Hematopoietic multipotent progenitor cell treated with erythropoietin and hydrocortisone succinate and interleukin-3 and kit ligand, for 6 days (in vitro differentiated cells): ENCODE measurements at regions not wholly inside any gene's neighbourhood (a gene's known extent, or its start where the extent isn't known, plus 50 kb on each side); places are given as distances from the start of the nearest gene placed in this dataset.
"Not testable (repeated sequence)": the region's sequence is repeated elsewhere in the genome, so short reads cannot be mapped to it uniquely, and the experiment has no call there.

Source experiments
- DNase-seq: peaks from one replicate; pipeline ENCODE4 v3.0.0-alpha.2; 2015

DNA sequence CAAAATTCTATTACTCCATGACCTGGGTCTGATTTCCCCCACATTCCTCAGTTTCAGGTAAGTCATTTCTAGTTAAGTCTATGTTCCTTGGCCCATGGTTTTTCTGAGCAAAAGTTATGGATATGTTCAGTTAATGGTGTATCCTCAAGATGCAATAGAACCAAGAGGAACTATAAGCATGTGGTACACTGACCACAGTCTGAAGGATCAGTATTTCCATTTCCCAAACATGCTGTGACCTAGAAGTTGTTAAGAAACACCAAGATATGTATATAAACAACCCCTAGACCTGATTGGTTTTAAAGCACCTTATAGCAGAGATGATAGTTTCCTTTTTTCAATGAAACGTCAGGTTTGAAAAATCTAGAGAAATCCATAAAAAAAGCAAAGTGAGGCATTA lies 94.2 kb upstream of the ABCB5 start:
- DNase-seq, result no peak

DNA sequence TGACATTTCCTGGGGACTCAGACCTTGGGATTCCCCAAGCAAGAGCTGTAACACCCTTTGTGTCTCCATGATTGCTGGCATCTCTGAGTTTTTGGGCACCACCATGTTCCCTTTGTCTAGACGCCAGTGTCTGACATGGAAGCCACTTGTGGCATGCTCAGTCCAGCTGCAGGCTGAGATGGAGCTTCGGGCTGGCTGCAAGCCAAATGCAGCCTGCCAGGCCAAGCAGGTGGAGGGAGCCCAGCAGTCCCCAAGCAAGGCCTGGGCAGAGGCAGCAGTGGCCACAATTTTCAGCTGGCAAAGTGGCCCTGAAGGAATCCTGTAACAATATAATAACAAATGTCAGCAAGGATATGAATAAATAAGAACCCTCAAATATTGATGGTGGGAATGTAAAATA lies 86.2 kb upstream of the ABCB5 start:
- DNase-seq, result no peak

DNA sequence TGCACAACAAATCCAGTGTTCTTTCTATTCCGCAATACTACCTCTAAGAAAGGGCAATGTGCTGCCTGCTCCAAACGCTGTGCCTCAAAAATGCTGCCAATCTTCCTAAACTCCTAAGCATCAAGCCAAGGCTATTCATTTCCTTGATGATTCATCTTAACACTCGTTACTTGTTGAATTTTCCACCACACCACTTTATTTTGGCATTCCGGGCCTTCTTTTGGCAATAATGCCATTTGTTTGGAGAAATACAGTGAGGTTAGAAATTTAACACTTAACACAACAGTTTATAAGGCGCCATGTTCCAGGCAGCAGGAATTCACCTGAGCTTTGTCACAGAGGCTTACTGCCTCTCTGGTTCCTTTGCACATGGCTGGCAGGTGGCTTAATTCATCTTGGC lies 82.6 kb upstream of the ABCB5 start:
- DNase-seq, result no peak

DNA sequence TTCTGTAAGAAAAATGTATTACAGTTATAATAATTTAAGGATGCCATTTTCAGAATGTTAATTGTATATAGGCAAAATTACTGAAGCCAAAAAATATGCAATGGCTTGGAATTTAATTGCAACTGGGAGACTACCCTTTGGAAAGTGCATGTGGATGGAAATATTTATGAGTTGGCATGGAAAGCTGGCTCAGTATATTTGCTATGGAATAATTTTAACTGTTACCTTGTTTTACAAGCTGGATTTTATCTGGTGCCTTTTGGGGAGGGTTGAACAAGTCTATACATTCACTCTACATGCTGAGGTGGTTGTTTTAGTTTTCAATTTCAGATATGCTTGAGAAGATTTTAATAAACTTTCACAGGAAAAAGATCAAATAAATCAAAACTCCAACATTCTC lies 80.9 kb upstream of the ABCB5 start:
- DNase-seq, result no peak

DNA sequence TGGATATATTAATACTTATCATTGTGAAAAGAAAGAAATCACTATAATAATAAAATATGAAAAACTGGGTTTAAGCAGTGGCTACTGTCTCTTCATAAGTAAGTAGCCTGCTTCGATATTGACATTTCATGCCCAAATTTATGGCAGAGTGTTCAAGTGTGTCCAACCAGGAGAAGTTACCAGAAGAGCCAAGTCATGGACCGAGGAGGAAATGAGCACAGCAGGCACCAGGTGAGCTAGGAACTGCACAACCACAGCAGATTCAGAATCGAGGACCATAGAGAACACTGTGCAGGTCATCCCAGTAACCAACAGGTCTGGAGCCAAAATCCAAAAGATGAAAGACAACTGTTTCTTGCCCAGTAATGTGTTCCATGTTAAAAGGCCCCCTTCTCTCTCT lies 79.9 kb upstream of the ABCB5 start:
- no peak for DNase-seq

DNA sequence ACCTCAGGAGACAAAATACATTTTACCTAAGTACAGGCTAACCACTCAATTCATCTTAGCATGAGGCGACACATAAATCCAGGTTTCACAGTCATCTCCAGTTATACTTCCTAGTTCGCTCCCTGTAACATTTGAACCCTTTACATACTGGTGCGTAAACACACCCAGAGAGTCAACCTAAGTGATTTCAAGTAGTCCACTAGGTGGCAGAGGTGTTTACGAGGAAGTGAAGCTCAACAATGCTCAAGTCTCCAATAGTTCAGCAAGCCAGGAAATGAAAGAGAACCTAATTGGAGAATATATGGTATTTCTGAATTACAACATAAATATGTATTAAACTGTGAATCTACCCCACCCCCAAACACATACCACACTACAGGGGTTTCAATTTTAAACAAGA lies 76.3 kb upstream of the ABCB5 start:
- peak; percentile 52 for DNase-seq

DNA sequence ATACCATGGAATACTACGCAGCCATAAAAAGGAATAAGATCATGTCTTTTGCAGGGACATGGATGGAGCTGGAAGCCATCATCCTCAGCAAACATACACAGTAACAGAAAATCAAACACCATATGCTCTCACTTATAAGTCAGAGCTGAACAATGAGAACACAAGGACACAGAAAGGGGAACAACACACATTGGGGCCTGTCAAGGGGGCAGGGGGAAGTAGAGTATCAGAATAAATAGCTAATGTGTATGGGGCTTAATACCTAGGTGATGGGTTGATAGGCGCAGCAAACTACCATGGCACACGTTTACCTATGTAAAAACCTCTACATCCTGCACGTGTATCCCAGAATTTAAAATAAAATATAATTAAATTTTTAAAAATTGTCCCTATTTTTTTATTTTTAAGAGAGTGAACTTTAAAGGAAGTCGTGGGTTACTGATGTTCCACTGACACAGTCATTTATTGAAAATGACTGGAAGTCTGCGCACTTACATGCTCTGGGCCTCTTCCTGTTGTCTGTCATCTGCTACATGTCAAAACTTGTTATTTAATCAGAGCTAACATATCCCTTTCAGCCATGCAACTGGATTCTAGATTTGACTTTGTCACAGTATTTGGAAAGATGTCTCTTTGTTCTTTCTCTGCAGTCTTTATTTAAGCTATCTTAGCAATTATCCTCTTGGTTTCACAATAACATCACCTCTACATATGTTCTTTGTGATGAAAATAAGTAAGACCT lies 73.7 kb upstream of the ABCB5 start:
- no peak for DNase-seq

DNA sequence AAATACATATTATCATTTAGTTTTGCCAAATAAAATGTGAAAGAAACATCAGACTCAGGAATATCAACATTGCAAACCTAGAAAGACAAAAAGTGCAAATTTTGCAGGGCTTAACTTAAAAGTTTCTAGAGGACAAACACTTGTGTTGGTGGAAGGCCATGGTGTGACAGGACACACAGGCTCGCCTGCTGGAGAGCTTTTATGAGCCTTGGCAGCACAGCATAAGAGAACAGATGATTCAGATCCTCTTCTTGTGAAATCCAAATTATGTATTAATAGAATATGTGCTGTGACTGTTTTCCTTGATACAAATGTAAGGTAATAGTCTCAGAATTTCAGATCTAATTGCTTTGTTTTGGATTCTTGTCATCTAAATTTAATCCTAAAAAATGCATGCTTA lies 72.9 kb upstream of the ABCB5 start:
- DNase-seq, result no peak

DNA sequence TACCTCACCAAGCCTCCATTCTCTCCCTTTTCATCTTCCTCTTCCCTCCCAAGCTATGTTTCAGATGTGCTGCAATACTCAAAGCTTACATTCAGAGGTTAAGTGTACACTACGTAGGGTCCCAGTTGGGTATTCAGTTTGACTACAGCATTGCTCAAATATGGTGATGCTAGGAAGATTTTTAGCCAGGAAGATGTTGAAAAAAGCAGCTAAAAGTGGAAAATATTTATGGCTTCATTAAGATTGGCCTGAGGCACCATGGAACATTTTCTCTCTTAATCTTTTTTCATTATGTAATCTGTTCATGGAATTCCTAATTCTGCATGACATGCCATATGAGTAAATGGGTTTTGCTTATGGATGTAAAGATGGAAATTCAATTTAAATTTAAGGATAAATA lies 72.0 kb upstream of the ABCB5 start:
- DNase-seq, result no peak

DNA sequence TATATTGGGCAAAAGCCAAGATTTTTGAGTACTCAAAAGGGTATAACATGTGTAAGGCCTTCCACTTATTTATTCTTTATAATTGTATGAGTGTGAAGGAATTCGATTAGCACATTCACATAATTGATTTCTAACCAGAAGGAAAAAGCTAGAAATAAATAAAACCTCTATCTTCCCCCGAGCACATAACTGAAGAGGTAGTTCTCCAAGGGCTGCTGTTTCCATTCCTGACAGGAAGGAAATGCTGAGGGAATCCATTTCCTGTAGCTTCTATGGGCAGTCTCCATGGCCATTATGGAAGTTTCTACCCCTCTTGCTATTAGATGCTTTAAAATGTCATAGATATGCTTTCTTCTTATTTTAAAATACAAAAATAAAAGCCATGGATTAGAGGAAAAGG lies 70.5 kb upstream of the ABCB5 start:
- no peak for DNase-seq

DNA sequence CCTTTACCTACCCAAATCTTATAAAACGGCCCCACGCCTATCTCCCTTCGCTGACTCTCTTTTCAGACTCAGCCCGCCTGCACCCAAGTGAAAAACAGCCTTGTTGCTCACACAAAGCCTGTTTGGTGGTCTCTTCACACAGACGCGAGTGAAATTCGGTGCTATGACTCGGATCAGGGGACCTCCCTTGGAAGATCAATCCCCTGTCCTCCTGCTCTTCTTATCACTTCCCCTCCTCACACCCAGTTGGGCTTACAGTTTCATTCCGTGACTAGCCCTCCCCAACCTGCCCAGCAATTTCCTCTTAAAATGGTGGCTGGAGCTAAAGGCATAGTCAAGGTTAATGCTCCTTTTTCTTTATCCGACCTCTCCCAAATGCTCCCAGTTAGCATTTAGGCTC lies 68.5 kb upstream of the ABCB5 start:
- not testable (repeated sequence) for DNase-seq

DNA sequence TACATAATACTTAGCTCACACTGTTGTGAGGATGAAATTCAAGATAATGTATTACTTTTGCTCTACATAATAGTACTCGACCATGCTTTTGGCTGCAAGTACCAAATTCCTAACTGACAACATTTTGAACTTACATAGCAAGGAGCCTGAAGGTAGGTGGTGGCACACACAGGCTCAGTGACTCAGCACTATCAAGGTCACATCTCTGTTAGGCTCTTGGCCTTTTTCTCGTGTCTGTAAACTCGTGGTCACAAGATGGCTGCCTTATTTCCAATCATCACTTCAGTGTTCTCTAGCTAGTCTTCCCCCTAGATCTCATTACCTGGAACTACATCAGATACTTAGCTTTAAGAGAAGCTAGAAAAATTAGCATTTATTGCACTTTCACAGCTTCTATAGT lies 61.4 kb upstream of the ABCB5 start:
- DNase-seq, result no peak

DNA sequence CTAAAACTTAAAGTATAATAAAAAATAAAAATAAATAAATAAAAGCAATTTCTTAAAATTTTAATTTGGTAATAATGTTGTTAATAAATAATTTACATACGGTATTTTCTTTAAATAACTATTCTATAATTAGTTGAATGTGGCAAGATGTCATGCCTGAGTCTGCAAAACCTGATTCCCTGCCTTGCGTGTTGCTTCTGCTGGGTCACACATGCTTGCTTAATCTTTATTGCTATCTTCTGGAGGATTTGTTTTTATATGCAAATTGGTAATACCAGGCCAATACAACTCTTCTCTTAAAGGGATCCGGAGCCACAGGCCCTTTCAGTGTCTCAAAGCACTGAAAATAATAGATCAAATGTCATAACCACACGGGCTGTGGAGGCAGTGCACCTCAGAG lies 59.4 kb upstream of the ABCB5 start:
- no peak for DNase-seq

DNA sequence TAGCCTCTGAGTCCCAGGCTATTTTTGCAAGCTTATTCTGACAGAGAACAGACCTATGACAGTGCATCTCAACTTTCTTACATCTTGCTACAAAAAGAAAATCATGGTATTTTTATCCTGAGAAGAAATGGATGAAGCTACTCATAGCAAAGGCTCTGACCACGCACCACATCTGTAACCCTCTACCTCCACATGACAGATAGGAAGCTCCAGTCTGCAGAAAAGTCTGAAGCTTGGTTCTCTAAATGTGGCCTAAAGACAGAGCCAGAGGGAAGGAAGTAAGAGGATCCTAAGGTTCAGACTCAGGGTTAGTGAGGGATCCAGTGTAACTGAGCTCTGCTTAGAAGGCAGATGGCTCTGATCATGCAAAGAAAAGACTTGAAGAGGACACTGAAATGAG lies 58.4 kb upstream of the ABCB5 start:
- no peak for DNase-seq

DNA sequence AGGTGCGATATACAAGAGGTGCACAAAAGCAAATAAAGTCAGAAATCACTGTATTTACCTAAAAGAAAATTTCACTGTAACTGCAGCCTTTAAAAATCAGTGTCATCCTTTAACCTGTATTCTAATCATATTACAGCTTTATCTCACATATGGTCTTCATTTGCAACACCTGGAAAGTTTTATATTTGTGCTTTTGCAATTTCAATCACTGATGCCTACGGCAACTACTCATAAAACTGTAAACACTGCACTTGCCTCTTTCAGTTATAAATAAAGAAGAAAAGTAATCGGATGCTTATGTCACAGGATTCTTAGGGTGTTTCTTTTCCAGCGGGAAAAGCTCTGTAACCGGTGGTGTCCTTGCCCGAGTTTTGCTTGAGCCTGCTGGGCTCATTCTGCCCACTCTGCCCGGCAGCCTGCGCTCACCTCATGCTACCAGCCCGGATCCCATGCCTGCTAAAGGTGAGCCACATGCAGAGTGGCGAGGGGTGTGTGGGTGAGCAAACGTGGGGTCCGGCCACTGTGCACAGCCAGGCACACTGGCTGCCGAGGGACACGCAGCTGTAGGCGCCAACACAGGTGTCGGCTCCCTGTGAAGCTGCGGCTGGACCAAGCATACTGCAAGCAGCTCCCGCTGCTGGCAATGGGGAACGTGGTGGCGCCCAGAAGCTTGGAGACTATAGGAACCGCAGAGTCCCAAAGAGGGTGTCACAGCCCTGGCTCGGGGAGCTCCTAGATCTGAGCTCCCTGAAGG lies 56.3 kb upstream of the ABCB5 start:
- DNase-seq, result no peak

DNA sequence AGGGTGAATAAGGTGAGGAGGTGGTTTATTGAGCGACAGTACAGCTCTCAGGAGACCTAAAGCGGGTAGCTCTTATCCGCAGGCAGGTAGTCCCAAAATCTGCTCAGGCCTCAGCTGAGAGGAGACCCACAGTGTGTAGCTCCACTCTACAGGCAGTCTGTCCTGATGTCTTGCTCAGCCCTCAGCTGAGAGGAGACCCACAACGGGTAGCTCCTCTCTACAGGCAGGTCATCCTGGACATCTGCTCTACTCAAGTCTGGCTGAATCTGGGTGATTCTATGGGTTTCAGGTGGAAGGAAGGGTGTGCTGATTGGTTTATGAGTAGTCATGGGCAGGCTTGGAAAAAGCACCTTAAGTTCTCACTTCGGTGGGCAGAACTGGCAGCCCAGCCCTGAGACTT lies 55.6 kb upstream of the ABCB5 start:
- DNase-seq, result no peak

DNA sequence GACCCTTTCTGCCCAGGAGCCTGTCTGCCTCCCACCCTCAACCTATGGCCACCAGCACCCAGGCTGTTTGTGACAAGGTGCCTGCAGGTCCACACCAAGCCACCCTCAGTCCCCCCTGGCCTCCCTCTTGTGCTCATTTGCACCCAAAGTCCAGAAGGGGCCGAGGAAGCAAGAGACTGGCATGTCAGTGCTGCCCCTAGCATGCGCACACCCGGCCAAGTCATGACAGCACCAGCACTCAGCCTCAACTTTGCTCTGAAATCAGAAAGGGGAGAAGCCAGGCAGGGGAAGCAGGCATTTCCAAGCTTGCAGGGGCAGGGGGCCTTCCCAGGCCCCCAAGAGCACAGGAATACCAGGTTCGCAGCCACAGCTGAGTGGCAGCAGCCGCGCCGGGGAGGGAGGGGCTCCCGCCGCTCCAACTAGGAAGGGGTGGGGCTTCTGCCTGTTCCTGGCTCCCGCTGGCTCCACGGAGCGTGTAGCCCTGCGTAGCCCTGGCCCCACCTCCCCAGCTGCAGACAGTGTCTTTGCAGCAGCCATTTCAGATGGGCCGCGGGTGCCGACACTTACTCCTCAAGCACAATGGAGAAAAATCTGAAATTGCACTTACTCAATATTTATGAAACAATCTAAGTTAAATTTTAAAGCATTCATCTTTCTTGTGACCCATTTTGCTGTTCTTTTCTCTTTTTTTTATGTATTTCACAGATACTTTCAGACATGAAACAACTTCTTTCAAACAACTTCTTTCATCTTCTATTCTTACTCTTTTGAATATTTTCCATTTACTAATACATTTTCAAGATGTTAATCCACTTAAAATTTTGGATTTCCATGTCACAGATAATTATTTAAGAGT lies 54.9 kb upstream of the ABCB5 start:
- DNase-seq, result no peak

DNA sequence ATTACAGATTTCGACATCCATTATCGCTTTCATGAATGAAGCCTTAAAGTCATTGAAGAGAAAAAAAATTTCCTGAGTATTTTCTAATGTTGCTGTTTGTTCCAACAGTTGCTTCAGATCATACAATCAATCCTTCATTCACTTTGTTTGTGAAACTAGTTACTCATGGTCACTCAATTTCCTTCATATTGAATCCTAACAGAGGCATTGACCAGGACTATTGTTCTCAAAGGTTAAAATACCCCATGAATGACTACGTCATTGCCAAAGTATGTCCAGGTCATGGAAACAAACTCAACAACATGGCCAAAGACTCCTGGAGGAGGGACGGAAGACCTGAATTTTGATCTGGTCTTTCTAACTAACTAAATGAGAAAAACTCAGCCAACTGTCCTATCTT lies 54.0 kb upstream of the ABCB5 start:
- DNase-seq, result no peak

DNA sequence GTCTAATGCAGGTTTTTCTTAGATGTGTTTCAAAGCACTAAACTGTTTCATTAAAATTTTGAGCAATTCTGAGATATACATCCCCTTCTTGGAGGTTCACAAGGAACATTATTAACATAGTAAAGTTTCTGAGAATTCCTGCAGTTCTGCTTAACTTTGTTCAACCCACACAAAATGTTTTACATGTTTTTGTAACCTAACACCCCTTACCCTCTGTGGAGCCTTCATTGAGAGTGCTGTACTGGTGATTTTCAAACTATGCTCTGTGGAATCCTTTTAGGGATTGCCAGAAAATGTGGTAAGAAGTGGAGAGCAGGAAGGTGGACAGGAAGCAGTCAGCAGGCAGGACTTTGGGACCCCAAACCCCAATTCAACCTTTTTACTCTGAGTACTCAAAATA lies 53.6 kb upstream of the ABCB5 start:
- DNase-seq, result no peak

DNA sequence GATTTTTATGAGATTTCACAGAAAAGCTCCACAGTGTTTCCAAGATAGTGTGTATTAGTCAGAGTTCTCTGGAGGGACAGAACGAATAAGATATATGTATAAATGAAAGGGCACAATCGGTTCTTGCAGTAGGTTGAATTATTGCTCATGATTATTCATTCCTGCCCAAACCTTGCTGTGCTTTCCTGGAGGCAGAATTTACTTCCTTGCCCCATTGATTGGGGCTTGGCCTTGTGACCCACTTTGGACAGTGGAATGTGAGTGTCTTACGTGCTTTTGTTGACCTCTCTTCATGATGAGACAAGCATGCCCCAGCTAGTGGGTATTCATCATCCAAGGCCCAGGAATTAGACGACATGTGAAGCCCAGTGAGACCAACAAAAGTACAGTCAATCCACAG lies 53.0 kb upstream of the ABCB5 start:
- no peak for DNase-seq
